GM06990 (cell line): ENCODE measurements at regions not wholly inside any gene's neighbourhood (a gene's known extent, or its start where the extent isn't known, plus 50 kb on each side); places are given as distances from the start of the nearest gene placed in this dataset.

Experiments
- DNase-seq: peaks from one replicate; pipeline ENCODE4 v3.0.0-alpha.2; 2011; ENCODE audit not compliant: insufficient read length; ENCODE audit errors: extremely low read depth
- H3K27me3 ChIP-seq: replicated peaks from 2 replicates; pipeline ENCODE4 v1.6.0; 2011; ENCODE audit warnings: low read length; ENCODE audit not compliant: control insufficient read depth, insufficient read depth
- H3K36me3 ChIP-seq: 2 replicates; pipeline ENCODE4 v1.5.1; 2011; ENCODE audit warnings: low read length; ENCODE audit not compliant: control insufficient read depth, insufficient read depth
- H3K4me3 ChIP-seq: replicated peaks from 2 replicates; pipeline ENCODE4 v1.5.1; 2011; ENCODE audit warnings: low read depth, mild to moderate bottlenecking, control low read depth, low read length
- TF ChIP-seq, protein P1 (sequence below): IDR thresholded peaks from 2 replicates; pipeline ENCODE4 v1.5.1; 2011; ENCODE audit warnings: low read length, control low read depth, mild to moderate bottlenecking, inconsistent platforms; ENCODE audit not compliant: insufficient read depth, poor library complexity, severe bottlenecking

DNA sequence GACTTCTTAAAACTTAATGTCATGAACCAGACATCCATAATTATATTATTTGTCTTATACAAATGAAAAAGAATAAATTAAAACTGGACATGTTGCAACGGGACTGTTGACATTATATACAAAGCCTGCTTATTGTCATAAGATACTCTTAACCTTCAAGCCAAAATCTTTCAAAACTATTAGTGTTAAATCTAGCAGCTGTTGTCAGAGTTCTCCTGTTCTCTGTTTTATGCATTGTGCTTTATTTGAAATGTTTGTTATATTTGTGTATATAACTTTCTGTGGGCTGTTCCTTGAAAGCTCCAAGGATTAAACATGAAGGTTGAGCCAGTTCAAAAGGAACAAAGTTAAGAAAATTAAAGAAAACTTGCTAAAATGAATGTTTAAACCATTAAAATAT lies 335.5 kb upstream of the NT5C1B start:
- TF ChIP-seq, protein P1, sequence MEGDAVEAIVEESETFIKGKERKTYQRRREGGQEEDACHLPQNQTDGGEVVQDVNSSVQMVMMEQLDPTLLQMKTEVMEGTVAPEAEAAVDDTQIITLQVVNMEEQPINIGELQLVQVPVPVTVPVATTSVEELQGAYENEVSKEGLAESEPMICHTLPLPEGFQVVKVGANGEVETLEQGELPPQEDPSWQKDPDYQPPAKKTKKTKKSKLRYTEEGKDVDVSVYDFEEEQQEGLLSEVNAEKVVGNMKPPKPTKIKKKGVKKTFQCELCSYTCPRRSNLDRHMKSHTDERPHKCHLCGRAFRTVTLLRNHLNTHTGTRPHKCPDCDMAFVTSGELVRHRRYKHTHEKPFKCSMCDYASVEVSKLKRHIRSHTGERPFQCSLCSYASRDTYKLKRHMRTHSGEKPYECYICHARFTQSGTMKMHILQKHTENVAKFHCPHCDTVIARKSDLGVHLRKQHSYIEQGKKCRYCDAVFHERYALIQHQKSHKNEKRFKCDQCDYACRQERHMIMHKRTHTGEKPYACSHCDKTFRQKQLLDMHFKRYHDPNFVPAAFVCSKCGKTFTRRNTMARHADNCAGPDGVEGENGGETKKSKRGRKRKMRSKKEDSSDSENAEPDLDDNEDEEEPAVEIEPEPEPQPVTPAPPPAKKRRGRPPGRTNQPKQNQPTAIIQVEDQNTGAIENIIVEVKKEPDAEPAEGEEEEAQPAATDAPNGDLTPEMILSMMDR: no peak
- Histone ChIP-seq H3K4me3 (no peak overlapping the region), H3K36me3 (no peaks in the 10 kb centered on the region), H3K27me3 (no peaks in the 10 kb centered on the region)
- no peak for DNase-seq

DNA sequence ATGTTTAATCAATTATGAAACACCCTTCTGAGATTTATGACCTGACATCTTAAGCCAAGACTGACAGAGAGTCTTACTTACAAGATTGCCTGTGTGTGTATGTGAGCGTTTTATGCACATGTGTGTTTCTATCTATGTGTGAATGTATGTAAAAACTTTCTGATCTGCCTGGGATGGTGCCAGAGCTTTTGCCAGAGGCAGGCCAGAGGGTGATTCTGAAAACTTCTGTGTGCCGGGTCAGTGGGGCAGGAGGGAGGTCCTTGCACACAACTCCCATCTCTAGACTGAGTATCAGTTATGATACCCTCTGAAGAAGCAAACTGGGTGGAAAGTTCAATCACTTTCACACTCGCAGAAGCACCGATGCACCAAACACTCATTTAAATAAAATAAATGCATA lies 335.0 kb upstream of the NT5C1B start:
- TF ChIP-seq, protein P1: no peak
- Histone ChIP-seq H3K36me3 (no peaks in the 10 kb centered on the region), H3K4me3 (no peak overlapping the region), H3K27me3 (no peaks in the 10 kb centered on the region)
- DNase-seq: no peak

DNA sequence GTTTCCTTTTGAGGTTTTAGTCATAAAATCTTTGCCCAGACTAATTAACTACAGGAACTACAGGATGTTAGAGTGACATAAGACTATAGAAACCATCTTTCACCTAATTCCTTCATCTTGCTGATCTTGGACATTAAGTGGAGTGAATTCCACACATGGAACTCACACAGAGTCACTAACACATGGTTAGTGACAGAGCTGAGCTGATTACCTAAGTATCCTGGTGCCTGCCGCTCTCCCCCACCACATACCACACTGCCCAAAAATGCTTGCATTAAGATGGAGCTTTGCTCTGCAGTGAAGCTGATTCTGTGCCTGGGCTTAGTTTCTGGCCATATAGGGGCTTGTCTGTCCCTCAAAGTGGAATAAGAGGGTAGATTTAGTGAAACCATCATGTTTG lies 332.9 kb upstream of the NT5C1B start:
- no peak for DNase-seq
- TF ChIP-seq, protein P1: no peak
- no peaks in the 10 kb centered on the region for H3K36me3 ChIP-seq
- no peak overlapping the region for H3K4me3 ChIP-seq
- no peaks in the 10 kb centered on the region for H3K27me3 ChIP-seq

DNA sequence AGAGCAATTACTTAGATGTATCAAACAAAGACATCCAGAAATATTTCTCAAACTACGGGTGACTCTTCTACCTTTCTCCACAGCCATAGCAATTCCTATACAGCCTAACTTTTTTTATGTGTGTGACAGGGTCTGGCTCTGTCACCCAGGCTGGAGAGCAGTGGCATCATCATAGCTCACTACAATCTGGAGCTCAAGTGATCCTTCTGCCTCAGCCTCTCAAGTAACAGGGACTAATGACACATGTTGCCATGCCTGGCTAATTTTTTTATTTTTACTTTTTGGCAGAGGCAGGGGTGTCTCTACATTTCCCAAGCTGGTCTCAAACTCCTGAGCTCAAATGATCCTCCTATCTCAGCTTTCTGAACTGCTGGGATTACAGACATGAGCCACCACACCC lies 328.9 kb upstream of the NT5C1B start:
- Histone ChIP-seq H3K4me3 (no peak overlapping the region), H3K27me3 (no peaks in the 10 kb centered on the region), H3K36me3 (no peaks in the 10 kb centered on the region)
- DNase-seq: no peak
- TF ChIP-seq, protein P1: no peak

DNA sequence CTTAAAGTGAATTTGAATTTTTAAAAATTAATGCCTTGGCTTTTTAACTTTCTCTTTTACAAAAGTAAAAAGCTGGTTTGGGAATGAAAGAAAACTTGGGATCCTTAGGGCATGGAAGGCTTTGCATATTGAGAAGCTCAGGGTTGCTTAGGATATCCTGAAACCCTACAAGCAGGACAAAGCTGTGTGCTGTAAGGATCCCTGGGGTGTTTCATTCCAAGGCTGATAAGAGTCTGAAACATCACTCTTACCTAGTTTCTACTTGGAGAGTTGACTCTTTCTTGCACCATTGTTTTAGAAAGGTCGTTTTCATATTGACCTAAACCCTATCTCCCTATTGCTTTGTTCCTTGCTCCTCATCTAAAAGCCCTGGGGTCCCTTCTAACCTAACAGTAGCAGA lies 325.9 kb upstream of the NT5C1B start:
- no peak for DNase-seq
- Histone ChIP-seq H3K27me3 (no peaks in the 10 kb centered on the region), H3K36me3 (no peaks in the 10 kb centered on the region), H3K4me3 (no peak overlapping the region)
- TF ChIP-seq, protein P1: no peak

DNA sequence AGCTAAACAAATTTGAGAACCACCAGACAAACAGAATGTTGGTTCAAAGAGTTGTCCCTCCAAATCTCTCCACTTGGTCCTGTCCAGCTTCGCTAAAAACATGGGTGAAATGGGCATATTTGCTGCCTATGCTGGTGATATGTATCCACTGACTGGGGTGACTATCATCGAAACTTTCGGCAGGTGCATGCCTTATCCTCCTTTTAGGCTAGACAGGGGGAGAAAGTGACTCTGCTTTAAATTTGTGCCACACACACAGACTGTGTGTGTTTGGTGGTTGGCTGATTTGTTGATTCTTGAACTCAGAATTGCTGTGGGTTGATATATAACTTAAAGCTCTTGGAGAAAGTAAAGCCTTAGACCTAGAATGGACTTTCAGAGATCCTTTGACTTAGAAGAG lies 324.1 kb upstream of the NT5C1B start:
- TF ChIP-seq, protein P1: no peak
- DNase-seq: no peak
- H3K36me3 ChIP-seq: no peaks in the 10 kb centered on the region
- no peak overlapping the region for H3K4me3 ChIP-seq
- no peaks in the 10 kb centered on the region; the same call in 1 of the 2 replicates for H3K27me3 ChIP-seq
